KMS-11 (cell line): ENCODE measurements at regions not wholly inside any gene's neighbourhood (a gene's known extent, or its start where the extent isn't known, plus 50 kb on each side); places are given as distances from the start of the nearest gene placed in this dataset.

Source experiments
- H2AFZ ChIP-seq: fragments of 200-600 bp; sonication (generic); 2 replicates; pipeline ENCODE4 v1.6.1; 2016; ENCODE audit warnings: antibody characterized with exemption, mixed run types, low read depth
- H3K27ac ChIP-seq: fragments of 200-600 bp; sonication (generic); 2 replicates; pipeline ENCODE4 v1.6.1; 2016; ENCODE audit warnings: mild to moderate bottlenecking, mixed run types
- H3K27me3 ChIP-seq: fragments of 200-600 bp; sonication (generic); 2 replicates; pipeline ENCODE4 v1.6.1; 2017; ENCODE audit warnings: mild to moderate bottlenecking, low read depth, mixed run types, moderate library complexity; ENCODE audit not compliant: insufficient read depth
- H3K36me3 ChIP-seq: fragments of 200-600 bp; sonication (generic); 2 replicates; pipeline ENCODE4 v1.6.1; 2017; ENCODE audit warnings: mild to moderate bottlenecking, mixed run types; ENCODE audit not compliant: insufficient read depth
- H3K4me1 ChIP-seq: fragments of 200-600 bp; sonication (generic); 2 replicates; pipeline ENCODE4 v1.6.1; 2016; ENCODE audit warnings: mild to moderate bottlenecking, low read depth, mixed run types; ENCODE audit not compliant: poor library complexity, severe bottlenecking
- H3K4me2 ChIP-seq: fragments of 200-600 bp; sonication (generic); 2 replicates; pipeline ENCODE4 v1.7.0; 2016; ENCODE audit warnings: mild to moderate bottlenecking, mixed run types
- H3K4me3 ChIP-seq: fragments of 200-600 bp; sonication (generic); IDR thresholded peaks from 2 replicates; pipeline ENCODE4 v1.6.1; 2017; ENCODE audit warnings: low read depth, low read length, mixed read lengths; ENCODE audit not compliant: insufficient read depth
- H3K79me2 ChIP-seq: fragments of 200-600 bp; sonication (generic); 2 replicates; pipeline ENCODE4 v1.6.1; 2016; ENCODE audit warnings: low read depth, mixed run types; ENCODE audit not compliant: insufficient read depth
- H3K9ac ChIP-seq: fragments of 200-600 bp; sonication (generic); 2 replicates; pipeline ENCODE4 v1.6.1; 2016; ENCODE audit warnings: mild to moderate bottlenecking, mixed run types
- H4K20me1 ChIP-seq: fragments of 200-600 bp; sonication (generic); 2 replicates; pipeline ENCODE4 v1.6.1; 2016; ENCODE audit warnings: mild to moderate bottlenecking, mixed run types; ENCODE audit not compliant: insufficient read depth
- CTCF ChIP-seq: fragments of 200-600 bp; sonication (generic); conservative IDR thresholded peaks from 2 replicates; pipeline ENCODE4 v1.6.1; 2017; ENCODE audit warnings: low read depth, mild to moderate bottlenecking, antibody characterized with exemption, low read length, moderate library complexity, mixed read lengths

- Histone ChIP-seq H3K9ac (no peak overlapping the region), H3K27ac (no peak overlapping the region), H3K36me3 (no peaks in the 10 kb centered on the region), H2AFZ (no peak overlapping the region), H4K20me1 (no peaks in the 10 kb centered on the region), H3K4me3 (no peak overlapping the region), H3K4me1 (no peaks in the 10 kb centered on the region), H3K27me3 (no peaks in the 10 kb centered on the region), H3K4me2 (no peak overlapping the region), H3K79me2 (no peaks in the 10 kb centered on the region)
- no peak for TF ChIP-seq CTCF
Observed at GRCh38 chr9:81445331-81445921, 243.9 kb downstream of the TLE1 start.

DNA sequence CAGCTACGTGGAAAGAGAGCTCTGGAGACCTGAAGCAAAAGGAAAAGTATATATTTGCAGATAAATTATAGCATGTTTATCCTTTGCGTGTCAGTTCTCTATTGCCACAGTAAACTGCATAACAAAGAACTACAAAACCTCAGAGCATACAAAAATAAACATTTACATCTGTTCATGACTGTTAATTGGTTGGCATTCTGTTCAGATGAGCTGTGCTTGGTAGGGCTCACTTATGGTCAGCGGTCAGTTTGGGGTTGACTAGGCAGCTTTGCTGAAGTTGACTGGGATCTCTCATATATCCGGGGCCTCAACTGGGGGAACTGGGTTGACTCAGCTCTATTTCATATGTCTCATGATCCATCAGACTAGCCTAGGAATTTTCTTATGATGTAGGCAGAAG lies 257.7 kb downstream of the TLE1 start:
- TF ChIP-seq CTCF, result no peak
- no peak overlapping the region for H3K4me2 ChIP-seq
- H3K9ac ChIP-seq, result no peak overlapping the region

DNA sequence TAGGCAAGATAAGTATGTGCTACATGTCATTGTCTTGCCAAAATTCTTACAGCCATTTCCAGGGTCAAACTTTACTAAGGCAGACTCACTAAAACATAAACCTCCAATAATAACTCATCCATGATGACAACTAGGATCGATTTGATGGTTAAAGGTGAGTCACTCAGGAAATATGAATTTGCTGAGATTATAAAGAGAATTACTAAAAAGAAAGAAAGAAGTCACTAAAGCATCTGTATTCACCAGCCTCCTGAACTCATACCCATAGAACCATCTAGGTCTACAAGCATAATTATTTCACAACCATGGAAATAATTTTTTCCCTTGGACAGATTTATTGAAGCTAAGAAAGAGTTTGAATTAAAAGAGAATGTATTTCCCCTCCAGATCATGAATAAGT lies 258.6 kb downstream of the TLE1 start:
- H3K36me3 ChIP-seq, result no peaks in the 10 kb centered on the region
- H3K79me2 ChIP-seq, result no peaks in the 10 kb centered on the region
- no peaks in the 10 kb centered on the region for H4K20me1 ChIP-seq
- H3K27me3 ChIP-seq, result no peaks in the 10 kb centered on the region
- no peak for TF ChIP-seq CTCF
- no peak overlapping the region for H3K27ac ChIP-seq
- H3K9ac ChIP-seq, result no peak overlapping the region
- no peaks in the 10 kb centered on the region for H3K4me1 ChIP-seq
- no peak overlapping the region for H3K4me3 ChIP-seq
- H2AFZ ChIP-seq, result no peak overlapping the region
- no peak overlapping the region for H3K4me2 ChIP-seq

More for the DNA sequence above, 257.7 kb downstream of the TLE1 start:
- Histone ChIP-seq H3K79me2 (no peaks in the 10 kb centered on the region), H2AFZ (no peak overlapping the region), H4K20me1 (no peaks in the 10 kb centered on the region), H3K4me3 (no peak overlapping the region), H3K27ac (no peak overlapping the region), H3K36me3 (no peaks in the 10 kb centered on the region), H3K27me3 (no peaks in the 10 kb centered on the region), H3K4me1 (no peaks in the 10 kb centered on the region)

- Histone ChIP-seq H3K79me2 (no peaks in the 10 kb centered on the region), H3K4me3 (no peak overlapping the region), H3K27me3 (no peaks in the 10 kb centered on the region), H3K36me3 (no peaks in the 10 kb centered on the region), H3K27ac (no peak overlapping the region), H2AFZ (no peak overlapping the region), H3K9ac (no peak overlapping the region), H3K4me2 (no peak overlapping the region), H3K4me1 (no peaks in the 10 kb centered on the region), H4K20me1 (no peaks in the 10 kb centered on the region)
- TF ChIP-seq CTCF, result no peak
Observed at GRCh38 chr9:81427870-81428269, 261.5 kb downstream of the TLE1 start.
